ENCODE measurements at regions not wholly inside any gene's neighbourhood (a gene's known extent, or its start where the extent isn't known, plus 50 kb on each side); places are given as distances from the start of the nearest gene placed in this dataset.

- no peak for ATAC-seq
- H3K79me2 ChIP-seq (ENCODE audit: control insufficient read depth, insufficient read depth, low read length), result no peaks in the 10 kb centered on the region
- no peak for FAIRE-seq
- H3K9me1 ChIP-seq (ENCODE audit: control insufficient read depth, insufficient read depth, low read length), result no peaks in the 10 kb centered on the region
- no TSS peak for BruUV-seq (replicated peaks)
- no peaks in the 10 kb centered on the region for H3K27me3 ChIP-seq (ENCODE audit: control insufficient read depth in 2 of 2, insufficient read depth in 2 of 2, low read length in 2 of 2)
- ChIA-PET CTCF (ENCODE audit: low intra/inter-chr PET ratio) (no interaction called here), POLR2A (interaction anchor here (1.0 kb wide), 1 partner anchor 9 kb away, joined by 3 read pairs; no protein-coding TSS in a partner anchor)
- H3K4me2 ChIP-seq (ENCODE audit: insufficient read depth, low read length), result no peak overlapping the region
- no peaks in the 10 kb centered on the region for H3K4me1 ChIP-seq (replicated peaks in 1 of 2; ENCODE audit: control insufficient read depth in 2 of 2, insufficient read depth in 2 of 2, low read length in 2 of 2)
- whole genome bisulfite sequencing (ENCODE audit: insufficient coverage, low coverage, missing lambda C conversion rate), result 0% methylated on average over 6 of the region's 6 CpGs
- H3K9me3 ChIP-seq (replicated peaks; ENCODE audit: control insufficient read depth, insufficient read depth, low read depth, low read length), result no peaks in the 10 kb centered on the region
- no peaks in the 10 kb centered on the region for H4K20me1 ChIP-seq (replicated peaks; ENCODE audit: control insufficient read depth, insufficient read depth, low read length)
- TF ChIP-seq EHMT2 (IDR thresholded peaks at IDR 0.05) (no peak), ATF3 (IDR thresholded peaks at IDR 0.05) (peak; percentile 10; the same call in 1 of the 2 replicates), ATF3 (CRISPR knock-in tag; conservative IDR thresholded peaks at IDR 0.05) (no peak)
- H3K9ac ChIP-seq (ENCODE audit: insufficient read depth in 1 of 2, low read depth in 2 of 2, low read length in 2 of 2), result 0 out of 4 replicates have a peak overlapping the region, but pooled peaks of 1 of the 2 experiments have one; percentile 19
- no peak for DNase-seq (ENCODE audit: extremely low read depth in 1 of 4, low spot score in 3 of 4)
- H3K27ac ChIP-seq (ENCODE audit: extremely low read depth, low read depth, low read length), result no peak overlapping the region
- no peak overlapping the region for H3K4me3 ChIP-seq
- H3K36me3 ChIP-seq (ENCODE audit: control insufficient read depth, insufficient read depth, low read length), result no peaks in the 10 kb centered on the region
- in situ Hi-C loops (cut with MboI) (no loop called here), intact Hi-C loops (cut with micrococcal nuclease) (no loop called here)
- H2AFZ ChIP-seq (ENCODE audit: low read depth, low read length), result no peak overlapping the region
Measured at GRCh38 chr10:84581976-84582375, 253.6 kb downstream of the CCSER2 start.

- Histone ChIP-seq H3K4me3 (no peak overlapping the region), H3K4me1 (replicated peaks in 1 of 2; ENCODE audit: control insufficient read depth in 2 of 2, insufficient read depth in 2 of 2, low read length in 2 of 2) (no peaks in the 10 kb centered on the region), H3K9me3 (replicated peaks; ENCODE audit: control insufficient read depth, insufficient read depth, low read depth, low read length) (no peaks in the 10 kb centered on the region), H3K27me3 (ENCODE audit: control insufficient read depth in 2 of 2, insufficient read depth in 2 of 2, low read length in 2 of 2) (no peaks in the 10 kb centered on the region; a peak in 1 of 5 replicates), H3K9me1 (ENCODE audit: control insufficient read depth, insufficient read depth, low read length) (no peaks in the 10 kb centered on the region), H4K20me1 (replicated peaks; ENCODE audit: control insufficient read depth, insufficient read depth, low read length) (no peaks in the 10 kb centered on the region), H3K36me3 (ENCODE audit: control insufficient read depth, insufficient read depth, low read length) (no peaks in the 10 kb centered on the region), H3K9ac (ENCODE audit: insufficient read depth in 1 of 2, low read depth in 2 of 2, low read length in 2 of 2) (no peak overlapping the region), H3K4me2 (ENCODE audit: insufficient read depth, low read length) (no peak overlapping the region), H2AFZ (ENCODE audit: low read depth, low read length) (no peak overlapping the region), H3K79me2 (ENCODE audit: control insufficient read depth, insufficient read depth, low read length) (no peaks in the 10 kb centered on the region), H3K27ac (ENCODE audit: extremely low read depth, low read depth, low read length) (no peak overlapping the region)
- no TSS peak for BruUV-seq (replicated peaks)
- POLR2A ChIA-PET, result interaction anchor here (0.6 to 1.7 kb wide), 3 partner anchors 9 to 66 kb away, joined by 3 to 6 read pairs (median 4); no protein-coding TSS in a partner anchor
- in situ Hi-C loops (cut with MboI), result no loop called here
- CTCF ChIA-PET (ENCODE audit: low intra/inter-chr PET ratio), result no interaction called here
- intact Hi-C loops (cut with micrococcal nuclease), result no loop called here
- no peak for ATAC-seq
- no peak for DNase-seq (ENCODE audit: extremely low read depth in 1 of 4, low spot score in 3 of 4)
- WGBS (ENCODE audit: insufficient coverage, low coverage, missing lambda C conversion rate), result 0% methylated on average over 5 of the region's 5 CpGs
- no peak for FAIRE-seq
- TF ChIP-seq TSHZ1 (CRISPR knock-in tag; IDR thresholded peaks at IDR 0.05) (no peak), ZBTB11 (CRISPR knock-in tag; IDR thresholded peaks at IDR 0.05) (no peak), ARID2 (IDR thresholded peaks at IDR 0.05) (no peak)
Measured at GRCh38 chr10:84583501-84583900, 255.1 kb downstream of the CCSER2 start.

Measured in K562 (cell line).